ENCODE measurements at regions not wholly inside any gene's neighbourhood (a gene's known extent, or its start where the extent isn't known, plus 50 kb on each side); places are given as distances from the start of the nearest gene placed in this dataset.

DNA sequence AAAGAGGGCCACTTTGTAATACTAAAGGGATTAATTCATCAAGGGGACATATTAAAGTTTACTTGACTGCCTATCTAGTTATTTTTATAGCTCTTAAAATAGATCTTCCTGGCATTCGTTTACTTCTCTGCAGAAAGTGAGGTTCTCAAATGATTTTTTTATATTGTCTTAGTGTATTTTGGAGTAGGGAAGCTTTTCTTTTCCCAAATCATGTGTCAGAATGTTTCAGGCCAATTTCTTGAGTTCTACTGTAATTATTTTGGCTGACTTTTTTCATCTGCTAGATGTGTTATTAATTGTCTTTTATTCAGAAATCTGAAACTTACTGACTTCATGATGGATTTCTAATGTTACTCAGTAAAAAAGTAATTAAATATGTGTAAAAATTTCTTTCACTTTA, 60.2 kb upstream of the FBXL7 start:
- intact Hi-C loops (cut with DNase I; ENCODE audit: low total_unique reads) = no loop called here
- H3K4me3 ChIP-seq = no peak overlapping the region
- 35 to 49% methylated on average over 1 of the region's 1 CpG for WGBS, 2 donors
- no peaks in the 10 kb centered on the region for H3K27me3 ChIP-seq
- no peak for DNase-seq
- no peaks in the 10 kb centered on the region for H3K4me1 ChIP-seq
- H3K9me3 ChIP-seq = no peaks in the 10 kb centered on the region
- H3K36me3 ChIP-seq (ENCODE audit: low read depth, missing control alignments) = no peaks in the 10 kb centered on the region
- no peak overlapping the region for H3K27ac ChIP-seq
- no peak for TF ChIP-seq POLR2A (IDR thresholded peaks at IDR 0.05)
- TF ChIP-seq, protein P1, sequence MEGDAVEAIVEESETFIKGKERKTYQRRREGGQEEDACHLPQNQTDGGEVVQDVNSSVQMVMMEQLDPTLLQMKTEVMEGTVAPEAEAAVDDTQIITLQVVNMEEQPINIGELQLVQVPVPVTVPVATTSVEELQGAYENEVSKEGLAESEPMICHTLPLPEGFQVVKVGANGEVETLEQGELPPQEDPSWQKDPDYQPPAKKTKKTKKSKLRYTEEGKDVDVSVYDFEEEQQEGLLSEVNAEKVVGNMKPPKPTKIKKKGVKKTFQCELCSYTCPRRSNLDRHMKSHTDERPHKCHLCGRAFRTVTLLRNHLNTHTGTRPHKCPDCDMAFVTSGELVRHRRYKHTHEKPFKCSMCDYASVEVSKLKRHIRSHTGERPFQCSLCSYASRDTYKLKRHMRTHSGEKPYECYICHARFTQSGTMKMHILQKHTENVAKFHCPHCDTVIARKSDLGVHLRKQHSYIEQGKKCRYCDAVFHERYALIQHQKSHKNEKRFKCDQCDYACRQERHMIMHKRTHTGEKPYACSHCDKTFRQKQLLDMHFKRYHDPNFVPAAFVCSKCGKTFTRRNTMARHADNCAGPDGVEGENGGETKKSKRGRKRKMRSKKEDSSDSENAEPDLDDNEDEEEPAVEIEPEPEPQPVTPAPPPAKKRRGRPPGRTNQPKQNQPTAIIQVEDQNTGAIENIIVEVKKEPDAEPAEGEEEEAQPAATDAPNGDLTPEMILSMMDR (IDR thresholded peaks at IDR 0.05) = no peak

DNA sequence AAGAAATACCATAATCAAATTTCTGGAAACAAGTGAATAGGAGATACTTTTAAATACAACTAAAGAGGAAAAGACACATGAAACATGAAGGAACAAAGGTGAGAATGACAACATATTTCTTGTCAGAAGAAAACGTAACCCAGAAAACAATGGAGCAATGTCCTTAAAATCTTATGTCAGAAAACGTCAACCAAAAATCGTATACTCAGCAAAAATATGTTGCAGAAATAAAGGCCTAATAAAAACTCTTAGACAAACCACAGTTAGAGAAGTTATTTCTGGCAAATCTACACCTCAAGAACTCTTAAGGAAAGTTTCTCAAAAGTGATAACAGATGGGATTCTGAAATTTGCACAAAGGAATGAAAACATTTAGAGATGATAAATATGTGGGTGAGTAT, 66.3 kb upstream of the FBXL7 start:
- Histone ChIP-seq H3K27ac (no peak overlapping the region), H3K9me3 (no peaks in the 10 kb centered on the region), H3K4me1 (no peaks in the 10 kb centered on the region), H3K27me3 (no peaks in the 10 kb centered on the region), H3K36me3 (ENCODE audit: low read depth, missing control alignments) (no peaks in the 10 kb centered on the region), H3K4me3 (no peak overlapping the region)
- no peak for DNase-seq
- TF ChIP-seq, protein P1 (IDR thresholded peaks at IDR 0.05) = no peak
- no peak for TF ChIP-seq POLR2A (IDR thresholded peaks at IDR 0.05)
- 91 to 94% methylated on average over 3 of the region's 3 CpGs for WGBS, 2 donors
- intact Hi-C loops (cut with DNase I; ENCODE audit: low total_unique reads) = no loop called here

DNA sequence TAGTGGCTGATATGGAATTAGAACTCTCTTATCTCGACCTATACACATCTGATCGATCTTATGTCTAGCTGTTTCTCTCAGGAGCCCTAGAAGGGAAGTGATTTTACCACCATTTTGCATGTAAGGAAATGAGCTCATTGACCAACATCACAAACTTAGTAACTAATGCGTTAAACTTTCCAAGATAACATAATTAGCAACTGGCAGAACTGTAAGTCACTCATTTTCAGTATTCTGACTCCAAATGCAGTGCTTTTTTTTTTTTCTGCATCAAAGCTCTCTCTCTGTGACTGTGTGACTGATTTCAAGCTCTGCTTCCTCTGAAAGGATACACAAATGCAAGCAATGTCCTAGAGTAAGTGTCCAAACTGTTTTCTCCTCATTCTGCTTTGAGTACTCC, 68.1 kb upstream of the FBXL7 start:
- no peak overlapping the region for H3K4me3 ChIP-seq
- no peaks in the 10 kb centered on the region for H3K36me3 ChIP-seq (ENCODE audit: low read depth, missing control alignments)
- no peak for DNase-seq
- no peaks in the 10 kb centered on the region for H3K27me3 ChIP-seq
- no peaks in the 10 kb centered on the region for H3K9me3 ChIP-seq
- intact Hi-C loops (cut with DNase I; ENCODE audit: low total_unique reads) = no loop called here
- TF ChIP-seq POLR2A (IDR thresholded peaks at IDR 0.05) = no peak
- TF ChIP-seq, protein P1 (IDR thresholded peaks at IDR 0.05) = no peak
- WGBS, 2 donors = 74 to 81% methylated on average over 3 of the region's 3 CpGs
- no peak overlapping the region for H3K27ac ChIP-seq
- H3K4me1 ChIP-seq = no peaks in the 10 kb centered on the region

DNA sequence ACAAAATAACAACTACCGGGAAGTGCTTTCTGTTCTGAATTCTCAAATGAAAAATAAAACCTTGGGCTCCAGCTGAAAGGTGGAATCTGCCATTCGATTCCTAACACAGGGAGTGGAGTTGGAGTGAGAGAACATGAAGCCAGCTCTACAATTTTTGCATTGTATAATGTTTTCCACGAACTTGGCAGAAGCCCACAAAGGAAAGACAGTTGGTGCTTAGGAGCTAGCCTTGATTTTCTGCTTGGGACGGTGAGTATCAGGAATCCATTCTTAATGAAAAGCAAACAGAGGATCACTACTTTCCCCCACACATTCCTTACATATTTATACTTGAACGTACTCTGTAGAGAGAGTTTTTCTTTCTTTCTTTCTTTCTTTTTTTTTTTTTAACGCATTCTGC, 74.2 kb upstream of the FBXL7 start:
- Histone ChIP-seq H3K4me1 (no peaks in the 10 kb centered on the region), H3K27me3 (no peaks in the 10 kb centered on the region), H3K36me3 (ENCODE audit: low read depth, missing control alignments) (no peaks in the 10 kb centered on the region), H3K27ac (peak overlapping the region in 1 of 2 donors; percentile 7), H3K9me3 (no peaks in the 10 kb centered on the region), H3K4me3 (peak overlapping the region in 1 of 2 donors; percentile 5)
- no peak for DNase-seq
- TF ChIP-seq, protein P1 (IDR thresholded peaks at IDR 0.05) = no peak
- TF ChIP-seq POLR2A (IDR thresholded peaks at IDR 0.05) = no peak
- 6 to 8% methylated on average over 6 of the region's 6 CpGs for WGBS, 2 donors
- intact Hi-C loops (cut with DNase I; ENCODE audit: low total_unique reads) = no loop called here

DNA sequence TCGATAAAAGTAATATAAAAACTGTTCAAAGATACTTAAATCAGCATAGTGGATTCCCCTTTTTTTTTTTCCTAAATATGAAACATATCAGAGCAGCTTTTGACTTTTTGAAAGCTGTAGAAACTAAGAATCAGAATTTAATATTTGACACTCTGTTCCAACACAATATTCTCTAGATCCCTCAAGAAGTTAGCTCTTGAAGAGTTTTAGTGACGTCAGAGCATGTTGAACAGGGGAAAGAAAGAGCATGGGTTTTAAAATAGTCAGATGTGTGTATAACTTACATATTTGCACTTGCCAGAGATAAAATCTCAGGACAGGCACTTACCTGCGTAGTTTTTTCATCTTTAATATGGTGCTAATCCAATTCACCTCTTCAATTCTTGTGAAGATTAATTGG, 75.2 kb upstream of the FBXL7 start:
- DNase-seq = no peak
- no peaks in the 10 kb centered on the region for H3K36me3 ChIP-seq (ENCODE audit: low read depth, missing control alignments)
- 61 to 72% methylated on average over 3 of the region's 3 CpGs for WGBS, 2 donors
- no peak for TF ChIP-seq POLR2A (IDR thresholded peaks at IDR 0.05)
- TF ChIP-seq, protein P1 (IDR thresholded peaks at IDR 0.05) = no peak
- no peak overlapping the region for H3K4me3 ChIP-seq
- intact Hi-C loops (cut with DNase I; ENCODE audit: low total_unique reads) = no loop called here
- no peaks in the 10 kb centered on the region for H3K4me1 ChIP-seq
- H3K27ac ChIP-seq = no peak overlapping the region
- no peaks in the 10 kb centered on the region for H3K9me3 ChIP-seq
- no peaks in the 10 kb centered on the region for H3K27me3 ChIP-seq

All from testis (tissue), 2 donors.